AG10803 (cell line): ENCODE measurements at regions not wholly inside any gene's neighbourhood (a gene's known extent, or its start where the extent isn't known, plus 50 kb on each side); places are given as distances from the start of the nearest gene placed in this dataset.

Experiments used
- DNase-seq: peaks from one replicate; pipeline ENCODE4 v3.0.0; 2010; ENCODE audit warnings: low read depth
- H3K4me3 ChIP-seq: 2 replicates; pipeline ENCODE4 v1.5.1; 2011; ENCODE audit warnings: mild to moderate bottlenecking, low read length, control low read depth
- TF ChIP-seq, protein P1 (sequence below): conservative IDR thresholded peaks from 2 replicates; pipeline ENCODE4 v1.5.1; 2011; ENCODE audit warnings: mild to moderate bottlenecking, low read length, control low read depth, inconsistent platforms

DNA sequence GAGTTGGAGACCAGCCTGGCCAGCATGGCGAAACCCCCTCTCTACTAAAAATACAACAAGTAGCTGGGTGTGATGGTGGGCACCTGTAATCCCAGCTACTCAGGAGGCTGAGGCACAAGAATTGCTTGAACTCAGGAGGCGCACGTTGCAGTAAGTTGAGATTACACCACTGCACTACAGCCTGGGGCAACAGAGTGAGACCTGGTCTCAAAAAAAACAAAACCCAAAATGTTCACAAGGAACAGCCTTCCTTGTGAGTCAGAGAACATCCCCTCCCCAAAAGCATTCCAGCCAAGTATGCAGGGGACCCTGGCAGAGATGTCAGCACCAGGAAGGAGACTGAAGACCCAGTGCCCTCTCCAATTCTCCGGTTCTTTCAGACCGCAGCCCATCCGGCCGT is 314.9 kb upstream of the TSHZ3 start:
- no peak for DNase-seq
- no peak overlapping the region for H3K4me3 ChIP-seq
- TF ChIP-seq, protein P1, sequence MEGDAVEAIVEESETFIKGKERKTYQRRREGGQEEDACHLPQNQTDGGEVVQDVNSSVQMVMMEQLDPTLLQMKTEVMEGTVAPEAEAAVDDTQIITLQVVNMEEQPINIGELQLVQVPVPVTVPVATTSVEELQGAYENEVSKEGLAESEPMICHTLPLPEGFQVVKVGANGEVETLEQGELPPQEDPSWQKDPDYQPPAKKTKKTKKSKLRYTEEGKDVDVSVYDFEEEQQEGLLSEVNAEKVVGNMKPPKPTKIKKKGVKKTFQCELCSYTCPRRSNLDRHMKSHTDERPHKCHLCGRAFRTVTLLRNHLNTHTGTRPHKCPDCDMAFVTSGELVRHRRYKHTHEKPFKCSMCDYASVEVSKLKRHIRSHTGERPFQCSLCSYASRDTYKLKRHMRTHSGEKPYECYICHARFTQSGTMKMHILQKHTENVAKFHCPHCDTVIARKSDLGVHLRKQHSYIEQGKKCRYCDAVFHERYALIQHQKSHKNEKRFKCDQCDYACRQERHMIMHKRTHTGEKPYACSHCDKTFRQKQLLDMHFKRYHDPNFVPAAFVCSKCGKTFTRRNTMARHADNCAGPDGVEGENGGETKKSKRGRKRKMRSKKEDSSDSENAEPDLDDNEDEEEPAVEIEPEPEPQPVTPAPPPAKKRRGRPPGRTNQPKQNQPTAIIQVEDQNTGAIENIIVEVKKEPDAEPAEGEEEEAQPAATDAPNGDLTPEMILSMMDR = no peak

DNA sequence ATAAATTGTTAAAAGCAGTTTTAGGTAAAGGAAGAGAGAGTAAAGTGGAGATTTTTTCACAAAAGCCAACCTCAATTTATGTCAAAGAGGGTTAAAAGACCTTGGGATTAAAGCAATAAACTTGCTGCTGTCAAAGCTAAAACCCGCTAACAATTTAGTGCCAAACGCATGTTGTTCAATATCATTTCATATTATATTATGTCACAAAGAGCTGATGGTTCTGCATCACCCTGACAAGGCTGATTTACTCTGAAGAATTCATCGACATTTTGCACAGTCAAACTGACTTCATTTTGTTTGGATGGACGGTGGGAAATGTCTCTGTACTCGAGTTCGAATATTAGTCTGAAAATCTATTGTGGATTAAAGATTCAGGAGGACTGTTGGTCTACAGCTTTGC is 315.8 kb upstream of the TSHZ3 start:
- no peak overlapping the region for H3K4me3 ChIP-seq
- TF ChIP-seq, protein P1 = no peak
- no peak for DNase-seq

GRCh38 chr19:31666126-31666525 is 316.9 kb upstream of the TSHZ3 start:
- H3K4me3 ChIP-seq = no peak overlapping the region
- DNase-seq = no peak
- TF ChIP-seq, protein P1 = no peak

DNA sequence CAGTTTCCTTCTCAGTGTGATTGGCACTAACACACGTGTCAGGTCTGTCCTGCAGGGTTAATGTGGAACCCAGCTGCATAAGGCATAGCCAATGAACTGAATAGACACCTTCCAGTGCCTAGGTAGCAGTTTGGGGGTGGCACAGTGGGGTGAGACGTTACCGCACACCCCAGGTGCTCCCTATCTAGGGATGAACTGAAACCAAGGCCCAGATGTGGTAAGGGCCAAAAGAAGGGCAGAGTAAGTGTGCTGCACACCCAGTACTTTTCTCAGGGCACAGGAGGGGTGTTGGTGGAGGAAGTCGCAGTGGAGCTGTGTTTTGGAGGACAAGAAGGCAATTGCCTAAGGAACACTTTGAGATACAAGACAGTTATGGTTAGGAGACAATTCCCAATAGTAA is 317.9 kb upstream of the TSHZ3 start:
- no peak for DNase-seq
- no peak overlapping the region for H3K4me3 ChIP-seq
- TF ChIP-seq, protein P1 = no peak

DNA sequence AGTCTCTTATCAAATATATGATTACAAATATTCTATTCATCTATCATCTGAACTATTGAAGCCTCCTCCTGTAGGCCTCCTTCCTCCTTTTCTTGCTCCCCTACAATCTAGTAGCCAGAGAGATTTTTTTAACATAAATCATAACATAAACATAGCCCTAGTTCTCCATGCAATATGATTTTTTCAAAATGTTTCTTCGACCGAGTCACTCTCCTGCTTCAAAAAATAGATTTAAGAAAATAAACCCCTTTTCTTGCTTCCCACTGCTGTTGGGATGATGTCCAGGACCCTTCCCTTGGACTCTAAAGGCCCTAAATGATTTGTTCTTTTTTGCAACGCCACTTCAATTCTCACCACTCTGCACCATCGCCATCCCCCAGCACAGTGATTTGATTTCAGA is 319.7 kb upstream of the TSHZ3 start:
- no peak for DNase-seq
- TF ChIP-seq, protein P1 = no peak
- H3K4me3 ChIP-seq = no peak overlapping the region

DNA sequence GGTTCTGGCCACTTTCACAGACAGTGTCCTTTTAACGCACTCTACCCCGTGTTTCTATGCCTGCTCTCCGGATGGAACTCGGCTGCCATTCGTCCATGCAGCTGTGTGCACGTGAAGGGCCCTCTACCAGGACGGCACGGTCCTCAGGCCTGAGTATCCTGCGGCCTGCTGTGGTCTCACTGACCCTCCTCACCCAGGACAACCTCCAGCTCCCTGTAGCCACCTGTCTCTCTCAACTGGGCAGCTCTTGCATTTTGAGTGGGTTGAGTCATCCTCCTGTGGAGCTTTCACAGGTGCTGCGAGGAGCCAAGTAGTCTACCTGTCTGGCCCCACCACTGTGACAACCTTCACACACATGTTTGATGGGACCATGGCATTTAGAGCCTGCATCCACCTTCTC is 321.7 kb upstream of the TSHZ3 start:
- no peak for DNase-seq
- TF ChIP-seq, protein P1 = no peak

DNA sequence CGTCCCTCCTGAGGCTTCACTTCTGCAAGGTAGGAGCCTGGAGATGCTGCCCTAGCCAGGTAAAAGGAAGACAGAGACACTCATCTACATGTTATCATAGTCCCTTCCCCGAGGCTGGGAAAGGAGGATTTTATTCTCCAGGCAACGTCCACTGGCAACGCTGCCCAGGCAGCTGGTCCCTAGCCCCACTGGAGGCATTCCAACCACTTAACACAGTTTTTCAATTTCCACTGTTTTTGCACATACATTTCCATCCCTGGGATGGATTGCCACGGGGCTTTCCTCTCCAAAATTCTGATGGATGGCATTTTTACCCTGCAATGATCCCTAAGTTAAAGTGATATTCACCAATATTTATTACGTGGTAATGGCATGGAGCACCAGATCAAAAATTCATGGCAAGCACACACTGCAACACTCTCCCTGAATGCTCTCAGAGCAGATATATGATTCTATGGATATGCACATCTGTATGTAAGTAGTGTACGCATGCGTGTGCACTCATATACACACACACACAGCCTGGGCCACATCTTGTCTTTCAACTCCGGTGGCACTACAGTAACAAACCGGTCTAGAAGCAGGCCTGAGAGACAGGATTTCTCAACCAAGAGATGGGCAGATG is 322.3 kb upstream of the TSHZ3 start:
- H3K4me3 ChIP-seq = no peak overlapping the region
- no peak for DNase-seq
- TF ChIP-seq, protein P1 = no peak

More for the DNA sequence above, 321.7 kb upstream of the TSHZ3 start:
- H3K4me3 ChIP-seq = no peak overlapping the region
